ENCODE measurements at regions not wholly inside any gene's neighbourhood (a gene's known extent, or its start where the extent isn't known, plus 50 kb on each side); places are given as distances from the start of the nearest gene placed in this dataset.

DNA sequence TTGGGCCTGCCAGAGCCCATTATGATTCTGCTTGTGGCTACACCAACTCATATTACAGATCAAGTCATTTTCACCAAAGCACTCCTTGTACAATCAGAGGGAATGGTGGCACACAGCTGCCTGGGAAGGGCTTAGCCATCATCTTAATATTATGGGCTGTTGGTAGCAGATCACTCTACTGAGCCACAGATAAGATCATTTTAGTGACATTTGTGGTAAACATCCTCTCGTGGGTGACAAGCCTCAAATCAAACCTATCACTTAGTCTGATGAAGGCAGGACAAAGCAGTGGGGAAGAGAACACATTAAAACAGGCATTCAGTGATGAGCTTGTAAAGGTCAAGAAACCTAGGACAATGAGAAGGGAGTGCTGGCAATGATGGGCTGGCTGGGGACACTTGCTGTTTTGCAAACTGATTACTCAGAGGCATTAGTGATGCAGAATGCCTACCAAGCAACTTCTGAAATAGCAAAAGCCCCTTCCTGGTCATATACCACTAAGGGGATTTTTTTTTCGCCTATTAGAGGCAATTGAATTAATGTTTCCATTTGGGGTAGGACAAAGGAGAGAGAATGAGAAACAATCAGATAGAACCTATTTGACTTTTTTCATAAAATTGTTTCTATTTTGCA lies 137.5 kb upstream of the WDR11 start:
- Histone ChIP-seq H3K9ac (replicated peaks in 1 of 4; ENCODE audit: extremely low read depth in 1 of 4, low read depth in 3 of 4, low read length in 3 of 4) (no peak overlapping the region), H2AK5ac (ENCODE audit: low read depth, low read length) (no peak overlapping the region), H3K9me3 (ENCODE audit: insufficient read depth in 2 of 2, low read depth in 1 of 2, low read length in 1 of 2) (no peaks in the 10 kb centered on the region), H3K14ac (ENCODE audit: insufficient read length) (no peak overlapping the region), H3K56ac (replicated peaks; ENCODE audit: insufficient read length, low read depth, low read length) (no peak overlapping the region), H4K91ac (replicated peaks; ENCODE audit: insufficient read length, low read length) (no peak overlapping the region), H3K27ac (ENCODE audit: low read depth, low read length) (no peak overlapping the region), H4K20me1 (replicated peaks in 1 of 2; ENCODE audit: control insufficient read depth in 1 of 2, insufficient read depth in 2 of 2, low read length in 2 of 2) (no peaks in the 10 kb centered on the region), H3K4me2 (ENCODE audit: insufficient read depth in 1 of 2, low read depth in 2 of 2, low read length in 2 of 2) (no peak overlapping the region), H3K36me3 (ENCODE audit: control insufficient read depth in 2 of 4, insufficient read depth in 4 of 4, low read length in 3 of 4) (no peaks in the 10 kb centered on the region), H3K4ac (replicated peaks; ENCODE audit: insufficient read length, low read depth, low read length) (no peak overlapping the region), H3K23ac (ENCODE audit: insufficient read length) (no peak overlapping the region), H3K18ac (ENCODE audit: extremely low read depth, low read length) (no peak overlapping the region), H3K23me2 (ENCODE audit: low read depth, low read length) (no peaks in the 10 kb centered on the region), H2BK5ac (ENCODE audit: low read depth, low read length) (no peak overlapping the region), H3K4me1 (replicated peaks in 1 of 4; ENCODE audit: control insufficient read depth in 3 of 4, insufficient read depth in 4 of 4, low read length in 3 of 4) (peaks cover 0 to 3% (median 0%) of the 10 kb centered on the region in 4 experiments; a peak in 1 of 7 replicates), H2BK12ac (ENCODE audit: low read depth, low read length) (no peak overlapping the region), H3K4me3 (ENCODE audit: extremely low read depth in 1 of 4, insufficient read depth in 2 of 4, low read depth in 3 of 4, low read length in 4 of 4) (no peak overlapping the region), H2AFZ (ENCODE audit: low read length) (no peak overlapping the region), H3K79me2 (ENCODE audit: control insufficient read depth in 1 of 2, insufficient read depth in 2 of 2, low read length in 2 of 2) (no peaks in the 10 kb centered on the region), H2BK120ac (replicated peaks; ENCODE audit: low read depth, low read length) (no peak overlapping the region), H3K79me1 (ENCODE audit: low read depth, low read length) (no peaks in the 10 kb centered on the region), H3K27me3 (replicated peaks in 1 of 4; ENCODE audit: control insufficient read depth in 3 of 4, extremely low read depth in 1 of 4, insufficient read depth in 3 of 4, low read length in 3 of 4) (no peaks in the 10 kb centered on the region), H2BK20ac (ENCODE audit: low read length) (no peak overlapping the region), H2BK15ac (ENCODE audit: low read length) (no peak overlapping the region), H4K5ac (ENCODE audit: insufficient read length, low read depth, low read length) (no peak overlapping the region), H4K8ac (ENCODE audit: extremely low read depth, insufficient read depth, low read length) (no peak overlapping the region)
- ChIA-PET CTCF (ENCODE audit: partially characterized antibody) (interaction anchor here (2.2 kb wide), 1 partner anchor 22 kb away, joined by 15 read pairs; no protein-coding TSS in a partner anchor), POLR2A (ENCODE audit: partially characterized antibody) (no interaction called here)
- DNase-seq (ENCODE audit: low read depth in 1 of 2, low spot score in 2 of 2) (no peak), FAIRE-seq (no peak)
- 93% methylated on average over 2 of the region's 2 CpGs; no CpG with 5 or more reads in 1 of the 2 experiments for WGBS, 2 experiments (ENCODE audit: extremely low coverage in 1 of 2, insufficient coverage in 1 of 2, insufficient read length in 1 of 2, insufficient replicate concordance in 2 of 2, low coverage in 1 of 2, low lambda C conversion rate in 2 of 2, missing lambda C conversion rate in 1 of 2)
- TF ChIP-seq BRCA1 (IDR thresholded peaks at IDR 0.05; ENCODE audit: low read depth, low read length) (no peak), CHD1 (IDR thresholded peaks at IDR 0.05; ENCODE audit: low read depth, low read length) (no peak), TEAD4 (IDR thresholded peaks at IDR 0.05; ENCODE audit: low read depth, low read length) (no peak), CBX8 (IDR thresholded peaks at IDR 0.05; ENCODE audit: borderline replicate concordance, low read depth, low read length) (no peak), BCL11A (IDR thresholded peaks at IDR 0.05; ENCODE audit: low read depth in 2 of 2, low read length in 2 of 2) (no peak), SRF (IDR thresholded peaks at IDR 0.05; ENCODE audit: low read depth, low read length) (no peak)
- TF ChIP-seq, protein P1, sequence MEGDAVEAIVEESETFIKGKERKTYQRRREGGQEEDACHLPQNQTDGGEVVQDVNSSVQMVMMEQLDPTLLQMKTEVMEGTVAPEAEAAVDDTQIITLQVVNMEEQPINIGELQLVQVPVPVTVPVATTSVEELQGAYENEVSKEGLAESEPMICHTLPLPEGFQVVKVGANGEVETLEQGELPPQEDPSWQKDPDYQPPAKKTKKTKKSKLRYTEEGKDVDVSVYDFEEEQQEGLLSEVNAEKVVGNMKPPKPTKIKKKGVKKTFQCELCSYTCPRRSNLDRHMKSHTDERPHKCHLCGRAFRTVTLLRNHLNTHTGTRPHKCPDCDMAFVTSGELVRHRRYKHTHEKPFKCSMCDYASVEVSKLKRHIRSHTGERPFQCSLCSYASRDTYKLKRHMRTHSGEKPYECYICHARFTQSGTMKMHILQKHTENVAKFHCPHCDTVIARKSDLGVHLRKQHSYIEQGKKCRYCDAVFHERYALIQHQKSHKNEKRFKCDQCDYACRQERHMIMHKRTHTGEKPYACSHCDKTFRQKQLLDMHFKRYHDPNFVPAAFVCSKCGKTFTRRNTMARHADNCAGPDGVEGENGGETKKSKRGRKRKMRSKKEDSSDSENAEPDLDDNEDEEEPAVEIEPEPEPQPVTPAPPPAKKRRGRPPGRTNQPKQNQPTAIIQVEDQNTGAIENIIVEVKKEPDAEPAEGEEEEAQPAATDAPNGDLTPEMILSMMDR (IDR thresholded peaks at IDR 0.05; ENCODE audit: control extremely low read depth in 1 of 3, insufficient read depth in 1 of 3, low read depth in 1 of 3, low read length in 3 of 3), result no peak
- TF ChIP-seq, protein P2, sequence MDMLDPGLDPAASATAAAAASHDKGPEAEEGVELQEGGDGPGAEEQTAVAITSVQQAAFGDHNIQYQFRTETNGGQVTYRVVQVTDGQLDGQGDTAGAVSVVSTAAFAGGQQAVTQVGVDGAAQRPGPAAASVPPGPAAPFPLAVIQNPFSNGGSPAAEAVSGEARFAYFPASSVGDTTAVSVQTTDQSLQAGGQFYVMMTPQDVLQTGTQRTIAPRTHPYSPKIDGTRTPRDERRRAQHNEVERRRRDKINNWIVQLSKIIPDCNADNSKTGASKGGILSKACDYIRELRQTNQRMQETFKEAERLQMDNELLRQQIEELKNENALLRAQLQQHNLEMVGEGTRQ (IDR thresholded peaks at IDR 0.05; ENCODE audit: low read length), result no peak

Data from H1 (cell line).